ENCODE measurements at regions not wholly inside any gene's neighbourhood (a gene's known extent, or its start where the extent isn't known, plus 50 kb on each side); places are given as distances from the start of the nearest gene placed in this dataset.

DNA sequence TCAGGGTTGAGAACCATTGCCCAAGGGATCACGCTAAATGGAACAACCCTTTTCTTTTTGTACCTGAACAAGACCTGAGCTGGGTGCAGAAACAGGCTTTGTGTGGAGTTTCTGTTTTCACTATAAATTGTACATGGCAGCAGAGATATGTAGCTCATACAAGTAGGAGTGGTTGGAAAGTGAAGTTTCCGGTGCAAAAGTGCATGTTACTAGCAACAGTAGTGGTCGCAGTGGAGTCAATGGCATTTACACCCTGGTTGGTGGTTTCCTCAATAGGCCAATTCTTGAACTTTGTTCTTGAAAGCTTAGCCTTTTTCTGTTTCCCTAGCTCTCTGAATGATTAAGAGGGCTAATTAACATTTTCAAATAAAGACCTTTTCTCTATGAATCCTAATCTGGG is 170.7 kb downstream of the NEBL start:
- no peak for DNase-seq

DNA sequence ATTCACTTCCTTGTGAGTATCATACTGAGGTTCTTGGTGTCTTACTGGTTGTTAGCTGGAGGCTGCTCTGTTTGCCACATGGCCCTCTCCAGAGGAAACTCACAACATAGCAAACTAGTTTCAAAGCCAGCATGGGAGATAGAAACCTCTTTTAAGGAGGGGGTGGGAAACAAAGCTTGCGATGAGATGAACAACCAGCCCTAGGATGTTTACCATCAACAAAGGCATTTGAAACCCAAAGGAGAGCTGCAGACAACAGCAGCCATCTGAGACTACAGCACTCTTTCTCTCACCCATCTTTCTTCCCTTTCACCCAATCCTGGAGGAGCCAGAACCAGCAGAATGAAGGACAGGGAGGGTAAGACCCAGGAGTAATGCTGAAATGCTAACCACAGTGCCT is 182.1 kb downstream of the NEBL start:
- no peak for DNase-seq

DNA sequence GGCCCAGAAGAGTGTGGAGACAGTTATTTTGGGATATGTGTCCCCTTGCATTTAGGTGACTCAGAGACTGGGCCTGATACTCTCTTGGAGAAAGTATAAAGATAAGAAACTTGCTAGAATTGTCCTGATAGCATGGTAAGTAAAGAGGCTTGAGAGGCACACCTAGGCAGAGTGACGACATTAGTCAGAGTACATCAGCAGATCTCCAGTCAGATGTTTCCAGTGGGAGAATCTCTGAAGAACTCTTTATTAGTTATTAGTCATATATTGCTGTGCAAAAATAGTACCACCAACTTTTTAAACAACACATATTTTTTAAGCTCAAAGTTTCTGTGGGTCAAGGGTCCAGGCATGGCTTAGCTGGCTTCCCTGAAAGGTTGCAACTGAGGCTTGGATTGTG is 182.6 kb downstream of the NEBL start:
- DNase-seq = no peak

DNA sequence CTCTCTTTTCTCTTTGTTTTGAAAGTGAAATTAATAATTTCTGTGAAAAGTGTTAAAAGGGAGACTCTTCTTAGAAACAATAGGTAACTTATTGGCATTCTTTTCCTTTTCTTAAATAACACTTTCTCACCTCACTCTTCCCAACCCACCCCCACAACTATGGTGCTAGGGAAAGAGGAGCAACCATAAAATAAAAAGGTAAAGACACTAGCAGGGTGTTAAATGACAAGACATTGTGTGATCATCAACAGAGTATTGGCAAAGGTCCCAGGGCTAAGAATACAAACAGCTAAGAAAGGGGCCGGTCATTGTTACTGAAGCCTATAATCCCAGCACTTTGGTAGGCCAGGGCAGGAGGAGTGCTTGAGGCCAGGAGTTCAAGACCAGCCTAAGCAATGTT is 183.7 kb downstream of the NEBL start:
- DNase-seq = no peak

DNA sequence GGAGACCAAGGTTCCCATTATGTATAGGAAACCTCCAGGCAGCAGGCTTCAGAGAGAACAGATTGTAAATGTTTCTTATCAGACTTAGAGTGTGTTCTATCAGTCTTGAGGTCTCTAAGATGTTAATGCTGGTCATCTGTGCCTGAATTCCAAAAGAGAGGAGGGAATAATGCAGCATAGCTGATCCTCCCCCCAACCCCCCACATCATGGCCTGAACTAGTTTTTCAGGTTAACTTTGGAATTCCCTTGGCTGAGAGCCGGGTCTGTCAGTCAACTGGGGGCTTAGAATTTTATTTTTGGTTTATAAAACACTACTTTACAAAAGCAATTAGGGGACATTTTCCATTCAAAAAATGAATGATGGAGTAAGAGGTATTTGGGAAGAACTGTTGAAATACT is 184.3 kb downstream of the NEBL start:
- no peak for DNase-seq

DNA sequence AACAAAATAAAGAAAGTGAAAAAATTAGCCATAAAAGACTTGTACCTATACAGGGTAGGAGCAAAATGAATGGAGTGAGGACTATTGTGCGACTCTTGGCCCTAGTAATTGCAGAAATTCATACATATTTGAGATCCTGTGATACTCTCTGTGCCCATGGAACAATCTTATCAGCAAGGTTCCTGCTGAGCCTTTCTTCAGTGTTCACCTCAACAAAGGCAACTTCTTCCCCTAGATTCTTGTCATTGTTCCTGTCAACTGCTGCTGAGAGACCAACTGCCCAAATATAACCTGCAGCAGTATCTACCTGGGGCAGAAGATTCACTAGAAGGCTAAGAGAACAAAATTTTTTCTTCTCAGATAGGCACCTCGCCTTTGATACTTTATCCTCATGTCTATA is 187.4 kb downstream of the NEBL start:
- no peak for DNase-seq

DNA sequence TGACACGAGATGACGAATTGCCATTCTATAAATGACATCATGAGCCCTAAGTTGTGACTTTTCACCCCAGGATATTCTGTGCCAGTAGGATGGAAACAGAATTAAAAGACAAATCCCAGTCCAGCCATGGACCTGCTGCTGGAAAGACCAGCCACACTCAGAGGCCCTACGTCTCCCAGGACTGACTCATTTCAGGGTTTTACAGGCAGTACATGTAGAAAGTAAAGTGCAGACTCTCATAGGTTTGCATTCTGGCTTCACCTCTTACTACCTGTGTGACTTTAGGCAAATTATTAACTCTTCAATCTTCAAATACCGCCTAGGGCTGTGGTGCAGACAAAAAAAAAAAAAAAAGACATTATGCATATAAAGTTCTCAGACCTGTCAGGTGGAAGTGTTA is 188.8 kb downstream of the NEBL start:
- DNase-seq = no peak

DNA sequence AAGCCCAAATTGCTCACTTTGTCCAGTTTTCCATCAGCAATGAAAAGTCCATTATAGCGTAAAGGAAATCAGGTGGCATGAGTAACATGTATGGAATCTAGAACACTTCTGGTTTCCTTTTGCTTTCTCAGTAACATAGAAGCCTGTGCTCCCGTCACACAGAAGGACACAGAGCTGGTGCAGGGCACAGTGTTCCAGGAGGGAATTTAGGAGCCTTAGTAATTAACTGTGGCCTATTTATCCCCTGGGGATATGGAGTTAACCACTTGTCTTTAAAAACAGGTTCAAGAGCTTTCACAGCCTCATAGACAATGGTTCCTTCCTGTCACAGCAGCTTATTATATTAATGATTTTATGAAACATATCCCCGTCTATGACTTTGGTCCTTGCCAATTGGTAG is 189.9 kb downstream of the NEBL start:
- DNase-seq = no peak

DNA sequence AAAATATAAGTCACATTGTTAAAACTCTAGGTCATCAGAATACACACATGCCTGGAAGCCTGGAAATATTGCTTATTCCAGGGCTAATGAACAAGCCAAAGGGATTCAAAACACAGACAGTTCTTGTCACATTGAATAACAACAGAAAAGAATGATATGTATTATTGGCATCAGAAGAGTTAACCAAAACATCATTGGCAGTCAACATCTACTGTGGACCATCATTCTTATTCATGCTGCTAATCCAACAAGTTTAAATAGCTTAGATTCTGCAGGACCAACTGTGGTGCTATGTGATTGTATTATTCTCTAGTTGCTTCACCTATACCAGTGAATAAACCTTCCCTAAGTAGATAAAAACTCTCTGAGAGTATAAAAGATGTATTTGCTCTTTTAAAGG is 198.3 kb downstream of the NEBL start:
- DNase-seq = no peak

DNA sequence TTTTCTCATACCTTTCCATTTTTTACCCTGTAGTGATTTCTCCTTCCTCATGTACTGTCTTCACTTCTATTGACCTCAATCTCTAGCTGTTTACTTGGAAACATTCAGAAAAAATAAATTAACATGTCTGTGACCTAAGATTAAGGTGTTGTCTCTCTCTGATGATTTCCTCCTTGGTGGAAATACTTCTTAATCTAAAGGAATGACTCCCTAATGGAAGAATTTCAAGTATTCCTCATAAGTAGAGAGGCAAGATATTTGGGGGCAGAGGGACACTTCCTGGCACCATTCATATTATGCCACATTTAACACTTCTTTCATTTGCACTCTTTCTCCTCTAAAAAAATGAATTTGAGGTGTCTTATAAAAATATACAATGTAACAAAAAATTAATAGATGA is 202.8 kb downstream of the NEBL start:
- no peak for DNase-seq

DNA sequence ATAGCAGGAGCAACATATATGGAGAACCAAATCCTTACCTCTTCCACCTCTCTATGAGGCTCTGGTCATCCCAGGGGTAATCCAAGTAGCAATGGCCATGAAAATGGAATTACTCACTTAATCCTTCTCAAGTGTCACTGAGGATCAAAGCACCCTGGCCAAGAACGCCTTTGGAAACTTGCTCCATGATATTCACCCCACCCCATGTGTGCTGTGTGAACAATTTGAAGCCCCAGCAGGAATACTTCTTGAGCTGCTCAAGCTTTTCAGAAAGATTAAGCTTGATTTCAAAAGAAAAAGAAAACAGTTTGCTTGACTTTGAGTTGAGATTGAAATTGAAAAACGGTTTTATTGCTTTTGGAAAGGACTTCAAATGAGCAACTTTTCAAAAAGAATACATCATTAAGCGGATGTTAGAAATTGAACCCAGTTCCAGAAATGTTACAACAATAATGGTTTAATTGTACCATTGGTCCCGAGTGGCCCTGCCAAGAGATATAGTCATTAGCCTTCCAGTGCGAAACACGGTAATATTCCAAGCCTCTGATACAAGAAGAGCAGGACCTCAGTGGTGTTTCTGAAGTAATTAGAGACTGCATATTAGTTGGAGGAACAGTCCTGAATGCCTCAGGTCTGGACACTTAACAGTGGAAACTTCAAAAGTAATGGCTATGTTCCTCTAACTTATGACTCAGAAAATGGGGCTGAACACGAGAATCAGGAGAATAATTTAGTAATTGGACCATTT is 208.1 kb downstream of the NEBL start:
- no peak for DNase-seq

DNA sequence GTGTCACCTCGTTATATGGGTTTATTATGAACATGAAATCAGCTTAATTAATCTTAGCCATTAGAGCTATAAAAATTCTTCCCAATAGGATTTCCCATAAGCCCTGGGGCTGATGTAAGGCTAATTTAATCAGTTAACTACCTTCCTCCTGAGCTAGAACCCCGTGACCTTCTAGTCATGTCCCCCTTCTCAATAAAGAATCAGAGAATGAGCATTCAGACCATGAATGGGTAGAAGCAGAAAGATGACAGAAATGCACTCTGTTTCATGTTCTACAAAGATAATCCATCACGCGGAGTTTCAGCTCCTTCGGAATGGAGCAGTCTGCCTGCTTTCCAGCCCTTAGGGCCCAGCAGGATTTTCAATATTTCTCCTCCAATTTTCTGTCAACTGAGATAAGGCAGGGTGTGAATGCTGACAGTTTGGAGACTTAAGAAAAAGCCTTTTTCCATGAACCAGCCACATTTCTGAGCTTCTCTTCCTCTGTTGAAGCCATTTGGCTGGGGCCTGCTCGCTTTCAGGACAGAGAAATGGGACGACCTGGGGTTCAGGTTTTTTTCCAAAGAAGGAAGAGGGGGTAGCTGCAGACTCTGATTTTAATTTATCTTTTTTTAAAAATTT is 211.0 kb downstream of the NEBL start:
- no peak for DNase-seq

DNA sequence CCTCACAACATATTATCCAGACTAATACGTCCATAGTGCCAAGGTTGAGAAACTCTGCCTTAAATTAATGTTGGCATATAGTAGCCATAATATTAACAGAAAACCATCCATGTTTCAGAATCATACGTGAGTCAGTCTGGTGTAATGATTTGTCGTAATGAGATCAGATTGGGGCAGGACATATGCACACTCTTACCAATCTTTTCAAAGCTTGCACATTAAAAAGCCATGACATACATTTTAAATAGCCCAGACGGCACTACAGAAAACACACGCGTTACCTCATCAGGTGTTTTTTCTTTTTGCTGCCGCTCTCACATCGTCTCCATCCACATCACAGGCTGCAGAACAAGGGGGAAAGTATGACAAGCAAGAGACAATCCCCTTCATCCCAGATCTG is 211.6 kb downstream of the NEBL start:
- DNase-seq = no peak

DNA sequence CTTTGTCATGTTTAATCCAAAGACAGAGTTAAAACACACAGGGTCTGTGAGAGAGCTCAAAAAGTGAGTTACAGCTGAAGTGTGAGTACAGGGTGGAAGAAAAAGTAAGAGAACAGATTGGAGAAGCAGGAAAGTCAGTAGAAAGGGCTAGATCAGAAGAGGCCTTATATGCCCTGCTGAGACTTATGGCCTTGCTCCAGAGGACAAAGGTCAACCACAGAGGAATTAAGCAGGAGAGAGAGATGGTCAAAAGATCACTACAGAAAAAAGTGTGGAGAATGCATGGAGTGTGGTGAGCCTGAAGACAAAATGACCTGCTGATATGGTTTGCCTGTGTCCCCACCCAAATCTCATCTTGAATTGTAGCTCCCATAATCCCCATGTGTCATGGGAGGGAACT is 213.8 kb downstream of the NEBL start:
- DNase-seq = no peak

DNA sequence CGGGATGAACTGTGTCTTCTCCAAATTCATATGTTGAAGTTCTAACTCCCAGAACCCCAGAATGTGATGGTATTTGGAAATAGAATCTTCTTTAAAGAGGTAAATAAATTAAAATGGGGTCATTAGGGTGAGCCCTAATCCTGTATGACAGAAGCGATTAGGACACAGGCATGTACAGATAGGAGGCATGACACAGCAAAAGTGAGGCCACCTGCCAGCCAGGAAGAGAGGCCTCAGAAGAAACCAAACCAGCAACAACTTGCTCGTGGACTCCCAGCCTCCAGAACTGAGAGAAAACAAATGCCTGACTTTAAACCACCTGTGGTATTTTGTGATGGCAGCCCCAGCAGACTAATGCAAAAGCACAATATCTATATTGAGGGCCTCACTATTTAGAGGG is 214.3 kb downstream of the NEBL start:
- DNase-seq = no peak

DNA sequence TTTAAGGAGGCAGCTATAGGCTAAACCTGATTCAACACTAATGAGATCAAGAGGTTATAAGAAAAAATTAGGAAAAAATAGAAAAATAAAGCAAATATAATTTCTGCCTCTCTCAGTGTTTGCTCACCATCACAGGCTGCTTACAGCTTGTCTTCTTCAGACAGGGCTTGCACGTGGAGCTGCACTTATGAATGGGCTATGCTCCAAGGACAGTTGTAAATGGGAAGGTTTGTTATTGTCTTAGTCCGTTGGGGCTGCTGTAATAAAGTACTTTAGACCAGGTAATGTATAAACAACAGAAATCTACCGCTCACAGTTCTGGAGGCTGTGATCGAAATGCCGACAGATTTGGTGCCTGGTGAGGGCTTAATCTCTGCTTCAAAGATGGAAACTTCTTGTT is 219.8 kb downstream of the NEBL start:
- DNase-seq = no peak

DNA sequence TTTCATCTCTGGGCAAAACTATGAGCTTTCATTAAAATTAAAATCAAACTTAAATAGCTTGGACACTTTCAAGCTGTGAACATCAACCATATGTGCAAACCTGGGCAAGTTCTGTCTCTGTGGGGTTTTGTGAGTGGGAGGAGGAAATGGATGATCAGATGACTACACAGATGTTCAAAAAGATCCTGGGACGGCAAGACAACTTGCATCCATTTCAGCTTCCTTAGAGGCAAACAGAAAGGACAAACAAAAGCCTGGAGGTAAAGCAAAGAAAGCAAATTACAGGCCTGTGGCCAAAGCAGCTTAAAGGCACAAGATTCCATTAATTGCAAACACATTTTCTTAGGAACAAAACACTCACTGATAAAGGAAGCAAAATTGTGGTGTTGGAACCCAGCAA is 222.2 kb downstream of the NEBL start:
- no peak for DNase-seq

DNA sequence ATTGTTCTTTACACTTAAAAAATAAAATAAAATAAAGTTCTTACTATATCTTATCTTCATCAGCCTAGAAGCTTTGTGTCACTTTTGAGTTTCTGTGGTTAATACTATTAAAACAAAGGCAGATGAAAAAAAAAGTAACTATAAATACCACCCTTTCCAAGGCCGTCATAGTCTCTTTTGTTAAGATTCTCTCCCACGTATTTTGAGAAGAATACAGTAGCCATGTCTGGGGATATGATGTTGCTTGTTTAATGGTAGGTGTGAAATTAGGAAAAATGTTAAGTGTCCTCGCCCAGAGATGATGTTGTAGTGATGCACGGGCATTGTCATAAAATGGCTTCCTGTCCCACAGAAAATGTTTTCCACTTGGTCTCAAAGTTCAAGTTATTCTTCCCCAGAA is 223.9 kb downstream of the NEBL start:
- DNase-seq = no peak

DNA sequence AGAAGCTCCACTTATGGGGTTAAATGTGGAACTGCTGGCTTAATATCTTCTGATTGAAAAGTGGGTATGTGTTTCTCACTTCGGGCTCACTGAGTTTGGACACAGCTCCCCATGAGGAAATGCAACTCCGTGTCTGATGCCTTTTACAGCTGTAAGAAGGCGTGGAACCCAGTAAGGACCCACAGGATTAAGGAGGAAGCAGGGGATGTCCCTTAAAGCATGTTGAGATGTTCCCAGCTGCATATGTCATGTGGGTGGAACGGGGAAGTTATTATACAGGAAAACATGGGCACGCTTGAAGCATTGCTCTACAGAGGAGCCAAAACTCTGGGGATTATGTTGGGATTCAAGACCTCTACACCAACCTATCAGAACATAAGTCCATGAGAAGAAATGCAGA is 224.4 kb downstream of the NEBL start:
- DNase-seq = no peak

DNA sequence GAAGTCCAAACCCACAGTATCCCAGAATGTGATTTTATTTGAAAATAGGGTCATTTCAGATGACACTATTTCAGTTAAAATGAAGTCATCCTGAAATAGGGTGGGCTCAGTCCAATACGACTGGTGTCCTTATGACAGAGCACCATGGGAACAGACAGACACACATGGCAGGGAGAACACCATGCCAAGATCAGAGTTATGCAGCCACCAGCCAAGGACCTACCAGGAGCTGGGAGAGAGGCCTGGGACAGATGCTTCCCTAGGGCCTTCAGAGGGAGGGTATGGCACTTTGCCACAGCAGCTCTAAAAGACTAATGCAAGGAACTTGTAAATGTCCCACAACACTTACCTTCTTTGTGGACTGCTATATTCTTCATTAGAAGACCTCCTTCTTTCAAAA is 226.5 kb downstream of the NEBL start:
- DNase-seq = peak; percentile 32

DNA sequence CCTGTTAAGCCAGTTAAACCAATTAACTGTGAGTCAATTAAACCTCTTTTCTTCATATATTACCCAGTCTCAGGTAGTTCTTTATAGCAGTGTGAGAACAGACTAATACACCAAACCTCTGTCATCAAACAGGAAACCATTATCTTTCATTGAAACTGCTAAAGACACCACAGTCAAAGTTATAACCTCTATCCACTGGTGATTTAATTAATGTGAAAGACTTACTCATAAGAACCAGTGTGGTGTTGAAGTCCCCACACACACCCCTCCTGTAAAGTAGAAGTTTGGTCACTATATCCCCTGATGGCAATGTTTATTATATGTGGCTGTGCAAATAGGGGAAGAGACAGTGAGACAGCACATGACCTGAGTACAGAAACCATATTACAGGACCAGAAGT is 228.1 kb downstream of the NEBL start:
- DNase-seq = no peak

DNA sequence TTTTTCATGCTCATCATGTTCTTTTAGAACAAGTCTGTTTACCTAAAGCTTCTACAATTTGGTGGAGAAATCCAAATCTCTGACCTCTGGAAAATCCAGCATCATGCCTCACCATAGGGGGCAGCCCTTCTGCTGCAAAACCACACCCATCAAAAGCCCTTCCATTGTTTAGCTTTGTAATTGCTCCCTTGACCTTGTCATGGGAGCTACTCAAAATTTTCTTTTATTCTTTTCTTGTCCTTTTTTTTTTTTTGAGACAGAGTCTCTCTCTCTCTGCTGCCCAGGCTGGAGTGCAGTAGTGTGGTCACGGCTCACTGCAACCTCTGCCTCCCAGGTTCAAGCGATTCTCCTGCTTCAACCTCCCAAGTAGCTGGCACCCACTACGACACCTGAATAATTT is 234.4 kb downstream of the NEBL start:
- DNase-seq = no peak

DNA sequence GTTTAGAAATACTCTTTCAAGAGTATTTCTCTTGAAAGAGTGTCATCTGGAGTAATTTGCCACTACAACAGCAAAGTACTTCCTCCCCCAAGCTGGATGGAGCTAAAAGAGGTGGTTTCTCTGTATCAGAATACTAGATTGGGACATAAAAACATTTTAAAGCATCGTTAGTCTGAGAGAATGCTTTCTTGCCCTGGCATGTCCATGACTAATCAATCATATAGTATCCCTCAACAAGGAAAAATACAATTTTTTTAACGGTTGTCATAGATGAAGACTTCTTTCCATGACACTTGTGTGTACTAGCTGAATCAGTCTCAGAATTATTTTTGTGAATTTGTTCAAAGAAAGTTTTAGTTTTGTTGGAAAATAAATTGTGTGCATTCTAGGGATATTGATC is 237.9 kb downstream of the NEBL start:
- no peak for DNase-seq

DNA sequence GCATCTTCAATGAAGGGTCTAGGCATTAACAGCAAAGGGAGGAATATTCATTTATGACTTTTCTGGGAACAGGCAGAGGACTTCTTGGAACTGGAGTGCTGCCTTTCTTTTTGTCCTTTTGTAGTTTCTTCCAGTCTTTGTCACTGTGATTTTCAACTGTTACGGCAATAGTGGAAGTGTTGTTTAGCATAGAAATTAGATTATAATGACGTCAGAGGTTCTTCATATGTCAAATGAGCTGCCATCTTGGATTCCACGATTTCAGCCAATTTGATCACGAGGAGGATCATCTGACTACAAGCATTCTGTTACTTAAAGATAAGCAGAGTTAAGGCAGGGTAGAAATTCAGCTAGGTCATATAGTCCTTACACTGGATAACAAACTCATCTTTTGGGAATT is 239.0 kb downstream of the NEBL start:
- DNase-seq = no peak

DNA sequence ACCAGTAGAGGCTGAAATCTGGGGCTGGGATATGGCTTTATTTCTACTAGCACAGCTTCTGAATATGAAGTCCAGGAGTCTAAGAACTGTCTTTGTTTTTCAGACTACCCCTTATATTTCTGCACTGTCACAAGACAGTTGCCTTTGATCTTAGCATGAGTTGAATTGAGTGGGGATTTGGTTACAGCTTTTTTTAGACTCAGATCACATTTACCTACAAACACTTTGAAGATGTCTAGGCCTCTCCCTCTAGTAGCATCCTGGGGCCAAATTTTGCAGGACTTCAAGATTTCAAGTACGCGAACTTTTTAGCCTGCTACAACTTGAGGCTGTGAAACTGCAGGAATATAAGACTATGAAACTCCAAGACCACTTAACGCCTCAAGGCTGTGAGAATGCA is 240.2 kb downstream of the NEBL start:
- no peak for DNase-seq
